ENCODE measurements at regions not wholly inside any gene's neighbourhood (a gene's known extent, or its start where the extent isn't known, plus 50 kb on each side); places are given as distances from the start of the nearest gene placed in this dataset.

GRCh38 chr5:74337984-74338310 is 302.6 kb downstream of the ENC1 start:
- Histone ChIP-seq H3K79me2 (ENCODE audit: insufficient read depth, low read length) (no peaks in the 10 kb centered on the region), H3K4me2 (ENCODE audit: low read depth, low read length, poor library complexity, severe bottlenecking) (peak overlapping the region; percentile 12), H3K36me3 (ENCODE audit: insufficient read depth, low read length) (no peaks in the 10 kb centered on the region), H3K9ac (ENCODE audit: low read depth, low read length, poor library complexity, severe bottlenecking) (no peak overlapping the region), H3K4me1 (ENCODE audit: insufficient read depth, low read length, poor library complexity, severe bottlenecking) (no peaks in the 10 kb centered on the region), H4K20me1 (ENCODE audit: insufficient read depth, low read length, poor library complexity, severe bottlenecking) (no peaks in the 10 kb centered on the region), H2AFZ (ENCODE audit: low read length) (no peak overlapping the region), H3K27me3 (ENCODE audit: insufficient read depth, low read length, poor library complexity, severe bottlenecking) (peaks cover 12% of the 10 kb centered on the region), H3F3A (ENCODE audit: low read depth) (no peaks in the 10 kb centered on the region), H3K4me3 (ENCODE audit: low read length, poor library complexity, severe bottlenecking) (no peak overlapping the region), H3K9me3 (ENCODE audit: insufficient read depth, low read depth, low read length) (no peaks in the 10 kb centered on the region), H3K9me2 (replicated peaks; ENCODE audit: low read depth, low read length) (no peaks in the 10 kb centered on the region)
- TF ChIP-seq EZH2phosphoT487 (IDR thresholded peaks at IDR 0.05; ENCODE audit: borderline replicate concordance) = no peak
- TF ChIP-seq CTCF (conservative IDR thresholded peaks at IDR 0.05; ENCODE audit: low read length) = no peak

- Histone ChIP-seq H3K79me2 (ENCODE audit: insufficient read depth, low read length) (no peaks in the 10 kb centered on the region), H3K4me2 (ENCODE audit: low read depth, low read length, poor library complexity, severe bottlenecking) (peak overlapping the region; percentile 12), H4K20me1 (ENCODE audit: insufficient read depth, low read length, poor library complexity, severe bottlenecking) (no peaks in the 10 kb centered on the region), H3K9ac (ENCODE audit: low read depth, low read length, poor library complexity, severe bottlenecking) (no peak overlapping the region), H3K4me1 (ENCODE audit: insufficient read depth, low read length, poor library complexity, severe bottlenecking) (no peaks in the 10 kb centered on the region), H3K4me3 (ENCODE audit: low read length, poor library complexity, severe bottlenecking) (no peak overlapping the region), H2AFZ (ENCODE audit: low read length) (no peak overlapping the region), H3K9me2 (replicated peaks; ENCODE audit: low read depth, low read length) (no peaks in the 10 kb centered on the region), H3K27me3 (ENCODE audit: insufficient read depth, low read length, poor library complexity, severe bottlenecking) (peaks cover 17% of the 10 kb centered on the region), H3F3A (ENCODE audit: low read depth) (no peaks in the 10 kb centered on the region), H3K9me3 (ENCODE audit: insufficient read depth, low read depth, low read length) (no peaks in the 10 kb centered on the region), H3K36me3 (ENCODE audit: insufficient read depth, low read length) (no peaks in the 10 kb centered on the region)
- TF ChIP-seq EZH2phosphoT487 (IDR thresholded peaks at IDR 0.05; ENCODE audit: borderline replicate concordance) = peak; percentile 4; the same call in 1 of the 2 replicates
- TF ChIP-seq CTCF (conservative IDR thresholded peaks at IDR 0.05; ENCODE audit: low read length) = no peak
Observed at GRCh38 chr5:74337254-74337983, 303.1 kb downstream of the ENC1 start.

GRCh38 chr5:74336297-74336696 is 304.2 kb downstream of the ENC1 start:
- H3K27me3 ChIP-seq (ENCODE audit: insufficient read depth, low read length, poor library complexity, severe bottlenecking) = peaks cover 28% of the 10 kb centered on the region
- H3K4me2 ChIP-seq (ENCODE audit: low read depth, low read length, poor library complexity, severe bottlenecking) = no peak overlapping the region
- TF ChIP-seq EZH2phosphoT487 (IDR thresholded peaks at IDR 0.05; ENCODE audit: borderline replicate concordance) (no peak), CTCF (conservative IDR thresholded peaks at IDR 0.05; ENCODE audit: low read length) (peak; percentile 66)
- no peaks in the 10 kb centered on the region for H4K20me1 ChIP-seq (ENCODE audit: insufficient read depth, low read length, poor library complexity, severe bottlenecking)
- H3F3A ChIP-seq (ENCODE audit: low read depth) = no peaks in the 10 kb centered on the region
- H3K79me2 ChIP-seq (ENCODE audit: insufficient read depth, low read length) = no peaks in the 10 kb centered on the region
- H3K4me1 ChIP-seq (ENCODE audit: insufficient read depth, low read length, poor library complexity, severe bottlenecking) = no peaks in the 10 kb centered on the region
- H3K9ac ChIP-seq (ENCODE audit: low read depth, low read length, poor library complexity, severe bottlenecking) = no peak overlapping the region
- H2AFZ ChIP-seq (ENCODE audit: low read length) = no peak overlapping the region
- H3K9me2 ChIP-seq (replicated peaks; ENCODE audit: low read depth, low read length) = no peaks in the 10 kb centered on the region
- no peak overlapping the region for H3K4me3 ChIP-seq (ENCODE audit: low read length, poor library complexity, severe bottlenecking)
- no peaks in the 10 kb centered on the region for H3K9me3 ChIP-seq (ENCODE audit: insufficient read depth, low read depth, low read length)
- H3K36me3 ChIP-seq (ENCODE audit: insufficient read depth, low read length) = no peaks in the 10 kb centered on the region

Measured in Loucy (cell line).